ENCODE measurements at regions not wholly inside any gene's neighbourhood (a gene's known extent, or its start where the extent isn't known, plus 50 kb on each side); places are given as distances from the start of the nearest gene placed in this dataset.
A peak's percentile ranks its signal among the peaks of the same experiment; 100 is the strongest.

GRCh38 chr13:55497486-55497885 is 1643.2 kb upstream of the PRR20A start:
- intact Hi-C loops (cut with DNase I, micrococcal nuclease): no loop called here
- DNase-seq: no peak
- Mint-ChIP-seq H3K4me3 (no peak overlapping the region), H3K4me1 (no peaks in the 10 kb centered on the region), H3K27me3 (no peaks in the 10 kb centered on the region), H3K9me3 (ENCODE audit: low read depth) (peaks cover 16% of the 10 kb centered on the region), H3K27ac (no peak overlapping the region), H3K36me3 (ENCODE audit: low read depth) (no peaks in the 10 kb centered on the region)
- ChIA-PET CTCF (no interaction called here), POLR2A (no interaction called here)
- ATAC-seq: no peak

- no peaks in the 10 kb centered on the region for H3K4me1 Mint-ChIP-seq
- no peak overlapping the region for H3K27ac Mint-ChIP-seq
- ChIA-PET POLR2A (no interaction called here), CTCF (no interaction called here)
- H3K9me3 Mint-ChIP-seq (ENCODE audit: low read depth): peaks cover 15% of the 10 kb centered on the region
- no peak overlapping the region for H3K4me3 Mint-ChIP-seq
- intact Hi-C loops (cut with DNase I, micrococcal nuclease): no loop called here
- no peak for ATAC-seq
- no peak for DNase-seq
- H3K27me3 Mint-ChIP-seq: no peaks in the 10 kb centered on the region
- H3K36me3 Mint-ChIP-seq (ENCODE audit: low read depth): no peaks in the 10 kb centered on the region
Observed at GRCh38 chr13:55500694-55501093, 1640.0 kb upstream of the PRR20A start.

GRCh38 chr13:55516610-55517009 is 1624.1 kb upstream of the PRR20A start:
- ATAC-seq: no peak
- ChIA-PET CTCF (no interaction called here), POLR2A (no interaction called here)
- Mint-ChIP-seq H3K36me3 (ENCODE audit: low read depth) (no peaks in the 10 kb centered on the region), H3K4me1 (no peaks in the 10 kb centered on the region), H3K27me3 (no peaks in the 10 kb centered on the region), H3K27ac (no peak overlapping the region), H3K4me3 (no peak overlapping the region), H3K9me3 (ENCODE audit: low read depth) (peaks cover 6% of the 10 kb centered on the region)
- intact Hi-C loops (cut with DNase I, micrococcal nuclease): no loop called here
- no peak for DNase-seq

GRCh38 chr13:55517312-55517711 is 1623.4 kb upstream of the PRR20A start:
- H3K4me1 Mint-ChIP-seq: no peaks in the 10 kb centered on the region
- H3K9me3 Mint-ChIP-seq (ENCODE audit: low read depth): peaks cover 6% of the 10 kb centered on the region
- no peaks in the 10 kb centered on the region for H3K36me3 Mint-ChIP-seq (ENCODE audit: low read depth)
- ATAC-seq (no peak), DNase-seq (peak; percentile 5)
- ChIA-PET CTCF (no interaction called here), POLR2A (no interaction called here)
- H3K27ac Mint-ChIP-seq: no peak overlapping the region
- intact Hi-C loops (cut with DNase I, micrococcal nuclease): no loop called here
- no peaks in the 10 kb centered on the region for H3K27me3 Mint-ChIP-seq
- H3K4me3 Mint-ChIP-seq: no peak overlapping the region

- ATAC-seq (no peak), DNase-seq (no peak)
- no peaks in the 10 kb centered on the region for H3K36me3 Mint-ChIP-seq (ENCODE audit: low read depth)
- H3K4me3 Mint-ChIP-seq: no peak overlapping the region
- no peak overlapping the region for H3K27ac Mint-ChIP-seq
- no peaks in the 10 kb centered on the region for H3K4me1 Mint-ChIP-seq
- intact Hi-C loops (cut with DNase I, micrococcal nuclease): no loop called here
- ChIA-PET POLR2A (no interaction called here), CTCF (no interaction called here)
- no peaks in the 10 kb centered on the region for H3K27me3 Mint-ChIP-seq
- peaks cover 7% of the 10 kb centered on the region for H3K9me3 Mint-ChIP-seq (ENCODE audit: low read depth)
Observed at GRCh38 chr13:55528434-55528833, 1612.3 kb upstream of the PRR20A start.

GRCh38 chr13:55534306-55534705 is 1606.4 kb upstream of the PRR20A start:
- no peak for DNase-seq
- H3K4me1 Mint-ChIP-seq: no peaks in the 10 kb centered on the region
- intact Hi-C loops (cut with DNase I, micrococcal nuclease): no loop called here
- ChIA-PET POLR2A (no interaction called here), CTCF (no interaction called here)
- no peaks in the 10 kb centered on the region for H3K36me3 Mint-ChIP-seq (ENCODE audit: low read depth)
- no peak overlapping the region for H3K27ac Mint-ChIP-seq
- no peaks in the 10 kb centered on the region for H3K27me3 Mint-ChIP-seq
- no peak overlapping the region for H3K4me3 Mint-ChIP-seq
- ATAC-seq: no peak
- peaks cover 9% of the 10 kb centered on the region for H3K9me3 Mint-ChIP-seq (ENCODE audit: low read depth)

GRCh38 chr13:55538424-55538823 is 1602.3 kb upstream of the PRR20A start:
- Mint-ChIP-seq H3K36me3 (ENCODE audit: low read depth) (no peaks in the 10 kb centered on the region), H3K27me3 (no peaks in the 10 kb centered on the region)
- no peak for ATAC-seq

GRCh38 chr13:55543053-55543452 is 1597.7 kb upstream of the PRR20A start:
- ChIA-PET POLR2A (no interaction called here), CTCF (no interaction called here)
- intact Hi-C loops (cut with DNase I, micrococcal nuclease): no loop called here
- H3K4me1 Mint-ChIP-seq: no peaks in the 10 kb centered on the region
- DNase-seq: no peak
- no peak overlapping the region for H3K4me3 Mint-ChIP-seq
- no peaks in the 10 kb centered on the region for H3K36me3 Mint-ChIP-seq (ENCODE audit: low read depth)
- H3K9me3 Mint-ChIP-seq (ENCODE audit: low read depth): peaks cover 4% of the 10 kb centered on the region
- no peak for ATAC-seq
- H3K27me3 Mint-ChIP-seq: no peaks in the 10 kb centered on the region
- no peak overlapping the region for H3K27ac Mint-ChIP-seq

More at GRCh38 chr13:55538424-55538823, 1602.3 kb upstream of the PRR20A start:
- Mint-ChIP-seq H3K9me3 (ENCODE audit: low read depth) (peaks cover 7% of the 10 kb centered on the region), H3K27ac (no peak overlapping the region), H3K4me3 (no peak overlapping the region), H3K4me1 (no peaks in the 10 kb centered on the region)
- POLR2A ChIA-PET: no interaction called here
- intact Hi-C loops (cut with DNase I, micrococcal nuclease): no loop called here
- CTCF ChIA-PET: no interaction called here
- no peak for DNase-seq

GRCh38 chr13:55550624-55551023 is 1590.1 kb upstream of the PRR20A start:
- ATAC-seq (no peak), DNase-seq (no peak)
- no peaks in the 10 kb centered on the region for H3K27me3 Mint-ChIP-seq
- no peaks in the 10 kb centered on the region for H3K36me3 Mint-ChIP-seq (ENCODE audit: low read depth)
- H3K4me3 Mint-ChIP-seq: no peak overlapping the region
- H3K9me3 Mint-ChIP-seq (ENCODE audit: low read depth): no peaks in the 10 kb centered on the region
- ChIA-PET POLR2A (no interaction called here), CTCF (no interaction called here)
- intact Hi-C loops (cut with DNase I, micrococcal nuclease): no loop called here
- H3K4me1 Mint-ChIP-seq: no peaks in the 10 kb centered on the region
- H3K27ac Mint-ChIP-seq: no peak overlapping the region

GRCh38 chr13:55553701-55554100 is 1587.0 kb upstream of the PRR20A start:
- DNase-seq (no peak), ATAC-seq (no peak)
- no peaks in the 10 kb centered on the region for H3K36me3 Mint-ChIP-seq (ENCODE audit: low read depth)
- ChIA-PET CTCF (no interaction called here), POLR2A (no interaction called here)
- intact Hi-C loops (cut with DNase I, micrococcal nuclease): no loop called here
- no peak overlapping the region for H3K27ac Mint-ChIP-seq
- H3K9me3 Mint-ChIP-seq (ENCODE audit: low read depth): peaks cover 4% of the 10 kb centered on the region
- H3K4me1 Mint-ChIP-seq: no peaks in the 10 kb centered on the region
- H3K4me3 Mint-ChIP-seq: no peak overlapping the region
- H3K27me3 Mint-ChIP-seq: no peaks in the 10 kb centered on the region

GRCh38 chr13:55554741-55555140 is 1586.0 kb upstream of the PRR20A start:
- no peaks in the 10 kb centered on the region for H3K27me3 Mint-ChIP-seq
- no peaks in the 10 kb centered on the region for H3K4me1 Mint-ChIP-seq
- intact Hi-C loops (cut with DNase I, micrococcal nuclease): no loop called here
- peaks cover 4% of the 10 kb centered on the region for H3K9me3 Mint-ChIP-seq (ENCODE audit: low read depth)
- H3K27ac Mint-ChIP-seq: no peak overlapping the region
- DNase-seq (no peak), ATAC-seq (no peak)
- ChIA-PET CTCF (no interaction called here), POLR2A (no interaction called here)
- H3K36me3 Mint-ChIP-seq (ENCODE audit: low read depth): no peaks in the 10 kb centered on the region
- H3K4me3 Mint-ChIP-seq: no peak overlapping the region

- no peak for DNase-seq
- no peaks in the 10 kb centered on the region for H3K4me1 Mint-ChIP-seq
- no peak for ATAC-seq
- H3K4me3 Mint-ChIP-seq: no peak overlapping the region
- intact Hi-C loops (cut with DNase I, micrococcal nuclease): no loop called here
- H3K36me3 Mint-ChIP-seq (ENCODE audit: low read depth): no peaks in the 10 kb centered on the region
- H3K27ac Mint-ChIP-seq: no peak overlapping the region
- POLR2A ChIA-PET: no interaction called here
- H3K27me3 Mint-ChIP-seq: no peaks in the 10 kb centered on the region
- peaks cover 9% of the 10 kb centered on the region for H3K9me3 Mint-ChIP-seq (ENCODE audit: low read depth)
- CTCF ChIA-PET: no interaction called here
Observed at GRCh38 chr13:55560331-55560730, 1580.4 kb upstream of the PRR20A start.

GRCh38 chr13:55563267-55563666 is 1577.5 kb upstream of the PRR20A start:
- ChIA-PET POLR2A (no interaction called here), CTCF (no interaction called here)
- H3K9me3 Mint-ChIP-seq (ENCODE audit: low read depth): peaks cover 5% of the 10 kb centered on the region
- no peaks in the 10 kb centered on the region for H3K36me3 Mint-ChIP-seq (ENCODE audit: low read depth)
- ATAC-seq (no peak), DNase-seq (no peak)
- intact Hi-C loops (cut with DNase I, micrococcal nuclease): no loop called here
- H3K27me3 Mint-ChIP-seq: no peaks in the 10 kb centered on the region
- H3K4me1 Mint-ChIP-seq: no peaks in the 10 kb centered on the region
- H3K27ac Mint-ChIP-seq: no peak overlapping the region
- no peak overlapping the region for H3K4me3 Mint-ChIP-seq
